Activated T-helper 9 cell treated with anti-CD3 and anti-CD28 coated beads, Interleukin-2, amount 50 U/mL, for 16 hours (primary cell): ENCODE measurements at regions not wholly inside any gene's neighbourhood (a gene's known extent, or its start where the extent isn't known, plus 50 kb on each side); places are given as distances from the start of the nearest gene placed in this dataset.

Experiments
- DNase-seq: peaks from one replicate; pipeline ENCODE4 v3.0.0-alpha.2; 2020; ENCODE audit warnings: low read depth

DNA sequence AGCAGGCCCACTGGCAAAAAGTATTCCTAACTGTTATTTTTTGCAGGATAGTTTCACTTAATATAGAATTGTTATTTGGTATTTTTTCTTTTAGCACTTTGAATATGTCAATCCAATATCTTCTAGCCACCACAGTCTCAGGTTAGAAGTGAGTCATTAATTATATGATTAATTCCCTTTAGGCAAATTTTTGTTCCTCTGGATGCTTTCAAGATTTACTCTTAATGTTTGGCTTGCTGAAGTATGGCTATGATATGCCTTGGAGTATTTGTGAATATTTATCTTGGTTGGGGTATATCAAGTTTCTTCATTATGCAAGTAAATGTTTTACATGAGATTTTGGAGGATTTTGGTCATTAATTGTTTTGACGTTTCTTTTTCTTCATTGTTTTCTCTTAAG is 152.1 kb upstream of the ALCAM start:
- no peak for DNase-seq

DNA sequence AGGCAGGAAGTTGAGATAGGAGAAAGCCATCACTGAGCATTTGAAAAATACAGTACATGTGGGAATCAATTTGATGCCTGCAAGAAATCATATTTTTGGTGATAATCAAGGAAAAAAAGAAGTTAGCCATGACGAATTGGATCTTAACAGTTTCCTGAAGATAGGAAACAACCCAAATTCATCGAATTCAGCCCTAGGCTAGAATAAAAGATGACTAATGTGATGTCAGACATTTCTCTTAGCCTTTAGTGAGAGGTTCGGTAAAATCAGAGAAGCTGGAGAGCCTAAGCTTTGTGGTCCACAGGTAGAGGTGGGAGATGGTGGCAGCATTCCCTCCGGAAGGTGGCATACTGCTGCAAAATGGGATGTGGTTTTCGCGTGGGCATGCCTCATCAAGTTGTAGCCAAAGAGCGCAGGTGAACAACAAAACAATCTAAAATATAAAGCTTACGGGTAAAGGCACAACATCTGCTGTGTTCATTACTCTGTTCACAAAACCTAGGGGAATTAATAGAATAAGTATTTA is 144.1 kb upstream of the ALCAM start:
- no peak for DNase-seq

DNA sequence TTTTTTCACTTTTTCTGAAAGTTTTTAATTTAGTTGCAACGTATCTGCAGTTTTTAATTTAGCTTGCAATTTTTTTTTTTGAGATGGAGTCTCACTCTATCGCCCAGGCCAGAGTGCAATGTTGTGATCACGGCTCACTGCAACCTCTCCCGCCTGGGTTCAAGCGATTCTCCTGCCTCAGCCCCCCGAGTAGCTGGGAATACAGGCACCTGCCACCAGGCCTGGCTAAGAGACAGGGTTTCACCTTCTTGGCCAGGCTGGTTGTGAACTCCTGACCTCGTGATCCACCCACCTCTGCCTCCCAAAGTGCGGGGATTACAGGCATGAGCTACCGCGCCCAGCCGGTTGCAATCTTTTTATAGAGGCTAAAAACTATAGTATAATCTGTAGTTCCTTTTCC is 142.9 kb upstream of the ALCAM start:
- DNase-seq, result no peak

DNA sequence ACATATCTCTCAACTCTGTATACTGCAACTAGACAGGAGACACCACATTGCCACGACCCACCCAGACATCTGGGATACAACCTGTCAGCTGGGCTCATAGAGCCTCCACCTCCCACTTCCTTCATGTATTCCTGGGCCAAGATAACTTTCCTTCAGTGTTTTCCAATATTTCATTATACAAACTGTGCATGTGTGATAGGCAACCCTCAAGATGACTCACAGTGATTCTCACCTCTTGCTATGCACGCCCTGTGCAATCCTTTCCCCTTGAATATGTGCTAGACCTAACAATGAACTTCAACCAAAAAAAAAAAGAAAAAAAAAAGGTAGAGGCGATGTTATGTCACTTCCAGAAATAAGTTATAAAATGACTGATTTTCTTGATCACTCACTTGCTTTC is 138.0 kb upstream of the ALCAM start:
- DNase-seq, result no peak

DNA sequence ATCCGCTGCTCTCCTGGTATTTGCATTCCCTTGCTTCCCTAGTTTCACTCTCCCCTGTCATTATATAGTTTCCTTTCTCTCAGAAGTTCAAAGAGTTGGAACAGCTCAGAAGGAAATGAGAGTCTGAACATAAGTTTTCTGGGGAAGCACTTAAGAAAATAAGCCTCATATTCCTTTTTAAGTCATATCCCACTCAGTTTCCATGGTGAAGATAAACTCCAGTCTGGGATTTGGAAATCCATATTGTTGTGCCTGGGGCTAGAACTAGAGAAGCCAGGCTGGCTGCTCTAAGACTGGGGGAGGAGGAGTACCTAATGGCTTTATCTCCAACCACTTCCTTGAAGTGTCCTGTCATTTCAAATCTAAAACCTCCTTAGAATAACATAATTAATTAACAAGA is 134.2 kb upstream of the ALCAM start:
- no peak for DNase-seq

DNA sequence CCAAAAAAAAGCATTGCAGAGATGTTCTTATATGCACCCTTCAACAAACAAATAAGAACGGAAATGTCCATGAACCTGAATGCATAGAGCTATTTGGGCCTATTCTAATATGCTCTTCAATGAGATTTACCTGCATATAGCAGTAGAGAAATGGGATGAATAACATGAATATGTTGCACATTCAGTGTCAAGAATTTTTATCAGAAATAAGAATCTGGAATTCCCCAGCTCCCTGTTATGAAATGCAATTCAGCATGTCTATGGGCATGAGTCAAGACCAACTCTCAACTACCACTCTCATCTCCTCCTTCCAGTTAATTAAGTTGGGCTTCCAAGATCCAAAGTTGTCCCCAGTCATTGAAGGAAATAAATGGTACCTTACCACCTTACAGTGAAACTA is 133.7 kb upstream of the ALCAM start:
- no peak for DNase-seq

DNA sequence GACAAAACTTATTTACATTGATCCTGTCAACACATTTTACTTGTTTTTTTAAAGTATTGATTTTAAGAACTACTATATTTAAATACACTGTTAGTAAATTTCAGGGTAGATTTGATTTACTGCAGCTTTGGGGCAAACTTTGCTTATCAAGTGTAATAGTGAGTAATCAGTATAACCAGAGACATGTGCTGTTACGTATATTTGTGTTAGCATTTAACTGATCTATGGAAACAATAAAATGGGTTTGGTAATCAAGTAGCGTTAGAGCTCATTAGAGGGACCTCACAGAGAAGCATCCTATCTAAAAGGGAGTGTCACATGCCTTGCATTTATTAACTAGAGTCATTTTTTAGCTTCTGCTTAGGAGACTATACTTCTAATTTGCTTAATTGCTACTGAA is 131.5 kb upstream of the ALCAM start:
- DNase-seq, result no peak

DNA sequence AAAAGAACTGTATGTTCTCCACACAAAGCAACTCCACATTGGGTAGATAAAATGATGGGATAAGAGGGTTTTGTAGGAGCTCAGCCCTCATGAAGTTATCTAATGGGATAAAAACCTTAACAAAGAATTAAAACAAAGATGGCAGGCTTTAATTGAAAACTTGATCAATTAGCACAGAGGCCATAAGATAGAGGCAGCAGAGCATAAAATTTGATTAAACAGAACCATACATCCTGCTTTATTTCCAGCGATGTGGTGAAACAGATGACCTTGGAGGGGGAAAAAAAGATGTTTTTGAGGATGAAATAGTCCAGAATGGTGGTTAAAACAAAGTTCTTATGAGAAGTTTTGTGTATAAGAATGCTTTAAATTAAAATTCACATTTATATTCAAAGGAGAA is 130.9 kb upstream of the ALCAM start:
- no peak for DNase-seq

DNA sequence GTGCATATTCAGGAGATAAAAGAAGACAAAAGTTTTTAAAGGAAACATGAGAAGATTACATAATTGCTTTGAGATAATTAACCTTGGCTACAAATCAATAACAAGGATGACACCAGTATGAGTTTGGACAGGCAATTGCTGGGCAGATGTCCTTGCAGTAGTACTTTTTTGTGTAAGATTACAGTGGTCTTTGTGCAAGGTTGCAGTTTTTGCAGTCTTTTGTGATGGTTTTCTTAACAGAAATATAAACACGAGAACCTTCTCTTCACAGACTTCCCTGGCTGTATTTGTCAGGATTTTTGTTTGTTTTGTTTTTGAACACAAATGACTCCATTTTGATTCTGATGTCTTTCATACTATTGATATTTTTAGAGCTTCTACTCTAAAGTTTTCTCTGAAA is 128.3 kb upstream of the ALCAM start:
- DNase-seq, result no peak

DNA sequence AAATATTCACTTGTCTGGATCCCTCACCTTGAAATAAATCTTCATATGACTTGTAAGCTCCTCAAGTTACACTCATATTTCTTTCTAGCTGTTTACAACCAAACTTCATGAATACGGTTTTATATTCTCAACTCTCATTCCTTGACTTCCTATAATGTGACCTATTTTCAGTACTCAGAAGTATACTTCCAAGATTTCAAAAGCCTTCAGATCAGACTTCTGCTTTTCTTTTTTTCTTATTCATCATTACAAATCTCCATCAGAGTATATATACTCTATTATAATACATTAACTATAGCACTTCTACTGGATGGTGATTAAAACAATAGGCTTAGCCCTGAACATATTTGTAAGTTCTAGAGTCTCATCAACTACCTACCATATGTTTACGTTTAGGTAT is 123.6 kb upstream of the ALCAM start:
- DNase-seq, result no peak

DNA sequence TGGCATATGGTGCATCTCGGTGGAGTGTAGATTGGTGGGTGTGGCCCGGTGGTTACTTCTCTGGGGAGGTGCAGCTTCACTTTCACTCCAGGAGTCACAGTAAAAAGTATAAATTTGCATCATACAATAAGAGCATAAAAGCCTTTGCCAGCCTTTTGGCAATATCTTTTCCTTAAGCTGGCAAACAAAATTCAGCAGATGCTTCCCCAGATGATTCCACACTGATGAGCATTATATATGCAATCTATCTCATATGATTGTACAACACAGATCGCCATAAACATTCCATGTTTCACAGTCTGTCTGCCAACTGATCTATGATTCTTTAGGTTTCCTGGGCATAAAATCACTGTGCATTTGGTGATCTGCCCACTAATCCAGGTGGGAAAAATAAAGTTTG is 120.2 kb upstream of the ALCAM start:
- no peak for DNase-seq

DNA sequence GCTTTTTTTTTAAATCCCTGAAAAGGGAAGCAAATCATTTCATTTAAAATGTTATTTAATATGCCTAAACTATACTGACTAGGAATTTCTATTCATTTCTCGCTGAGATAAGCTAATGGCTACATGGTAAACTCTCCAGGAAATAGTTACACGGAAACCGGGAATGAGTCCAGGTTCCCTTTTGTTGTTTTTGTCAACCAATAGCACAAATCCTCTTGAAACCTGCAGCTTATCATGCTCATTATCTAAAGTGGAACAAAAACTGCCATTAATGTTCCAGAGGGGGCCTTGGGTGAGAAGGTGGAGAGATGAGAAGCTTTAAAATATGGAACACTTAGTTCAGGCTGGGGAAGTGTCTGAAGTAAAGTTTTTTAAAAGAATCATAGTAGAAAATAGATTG is 113.5 kb upstream of the ALCAM start:
- DNase-seq, result no peak

DNA sequence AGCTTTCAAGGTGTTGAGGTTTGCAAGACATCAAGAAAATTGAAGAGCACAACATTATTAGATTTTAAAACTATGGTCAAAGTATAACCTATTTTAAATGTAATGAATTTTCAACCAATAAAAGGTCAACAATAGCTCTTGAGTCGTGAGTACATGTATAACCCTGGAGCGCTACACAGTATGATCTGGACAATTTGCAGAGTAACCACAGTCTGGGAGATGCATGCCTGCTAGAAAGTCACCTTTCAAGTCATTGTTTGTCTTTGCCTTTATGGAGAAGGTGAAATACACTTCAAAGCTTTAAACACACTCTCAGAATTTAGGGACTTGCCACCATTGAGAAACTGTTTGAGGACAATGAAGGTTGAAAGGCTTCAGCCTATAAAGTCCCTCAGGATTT is 112.6 kb upstream of the ALCAM start:
- no peak for DNase-seq

DNA sequence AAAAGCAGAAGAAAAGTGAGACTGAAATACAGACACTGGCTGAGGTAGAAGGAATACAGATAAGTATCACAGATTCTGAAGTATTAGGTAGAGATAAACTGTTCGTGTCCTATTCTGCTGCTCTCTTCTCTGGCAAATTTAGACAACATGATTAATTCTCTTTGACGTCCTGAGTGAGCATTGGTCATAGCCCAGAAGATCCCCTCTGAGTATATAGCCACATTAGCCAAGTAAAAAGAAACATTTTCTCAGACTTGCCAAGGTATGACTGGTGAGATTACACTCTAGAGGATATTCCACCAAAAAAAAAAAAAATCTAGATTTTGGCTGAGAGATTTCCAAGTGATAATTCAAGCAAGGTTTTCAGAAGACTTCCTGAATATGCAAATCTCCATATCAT is 111.4 kb upstream of the ALCAM start:
- no peak for DNase-seq

DNA sequence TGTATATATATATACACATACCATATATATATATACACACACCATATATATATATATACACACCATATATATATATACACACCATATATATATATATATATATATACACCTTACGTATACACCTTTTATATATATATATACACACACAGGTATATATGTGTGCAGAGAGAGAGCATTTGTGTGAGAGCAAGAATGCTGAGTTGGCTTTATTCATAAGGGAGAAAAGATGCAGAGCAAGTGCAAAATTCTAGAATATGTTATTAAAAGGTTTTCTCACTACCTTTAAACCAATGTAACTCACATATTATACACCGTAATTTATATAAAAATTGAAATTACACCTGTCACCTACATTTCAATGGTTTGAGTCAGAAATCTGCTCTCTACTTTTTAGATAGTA is 107.2 kb upstream of the ALCAM start:
- DNase-seq, result no peak

DNA sequence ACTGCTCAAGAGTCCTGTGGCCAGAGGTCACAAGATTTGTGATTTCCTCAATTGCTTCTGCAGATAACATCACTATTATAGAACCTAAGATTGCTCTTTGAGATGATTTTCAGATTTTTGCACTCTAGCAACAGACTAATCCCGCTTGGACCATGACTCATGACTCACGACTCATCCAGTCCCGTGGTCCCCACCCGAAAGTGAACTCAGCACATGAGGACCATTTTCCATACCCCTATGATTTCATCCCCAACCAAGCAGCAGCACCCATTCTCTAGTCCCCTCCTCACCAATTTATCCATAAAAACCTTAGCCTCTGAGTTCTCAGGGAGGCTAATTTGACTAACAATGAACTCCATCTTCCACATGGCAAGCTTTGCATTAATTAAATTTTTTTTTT is 106.3 kb upstream of the ALCAM start:
- no peak for DNase-seq

DNA sequence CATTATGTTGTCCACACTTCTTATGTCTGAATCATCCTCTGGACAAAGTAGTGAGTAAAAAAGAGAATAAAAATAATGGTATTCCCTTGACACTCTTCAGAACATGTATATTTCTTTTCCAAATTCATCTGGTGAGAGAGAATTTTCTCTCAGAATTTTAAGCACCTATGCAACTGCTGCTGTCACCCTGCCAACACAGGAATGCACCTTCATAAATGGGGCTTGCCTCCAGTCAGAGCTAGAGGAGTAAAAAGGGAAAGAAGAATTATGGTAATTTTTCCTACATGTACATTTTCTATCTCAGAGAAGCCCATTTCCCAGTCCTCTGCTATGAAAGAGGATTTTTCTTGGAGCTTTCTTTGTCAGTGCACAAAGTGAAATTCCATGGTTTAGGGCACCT is 92.2 kb upstream of the ALCAM start:
- no peak for DNase-seq

DNA sequence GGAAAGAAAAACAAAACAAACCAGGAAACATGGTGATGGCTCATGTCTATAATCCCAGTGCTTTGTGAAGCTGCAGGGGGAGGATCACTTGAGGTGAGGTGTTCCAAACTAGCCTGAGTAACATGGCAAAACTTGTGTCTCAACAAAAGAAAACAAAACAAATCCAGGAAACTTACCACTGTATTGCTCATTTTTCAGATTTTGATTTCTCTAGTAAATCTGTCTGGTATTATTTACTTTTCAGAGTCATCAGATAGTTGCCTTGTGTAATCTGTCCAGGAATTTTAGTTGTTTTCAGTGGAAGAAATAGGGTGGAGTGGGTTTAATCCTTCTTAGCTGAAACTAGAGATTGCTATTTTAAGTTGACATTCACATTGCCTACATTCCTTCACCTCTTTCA is 91.8 kb upstream of the ALCAM start:
- DNase-seq, result no peak

DNA sequence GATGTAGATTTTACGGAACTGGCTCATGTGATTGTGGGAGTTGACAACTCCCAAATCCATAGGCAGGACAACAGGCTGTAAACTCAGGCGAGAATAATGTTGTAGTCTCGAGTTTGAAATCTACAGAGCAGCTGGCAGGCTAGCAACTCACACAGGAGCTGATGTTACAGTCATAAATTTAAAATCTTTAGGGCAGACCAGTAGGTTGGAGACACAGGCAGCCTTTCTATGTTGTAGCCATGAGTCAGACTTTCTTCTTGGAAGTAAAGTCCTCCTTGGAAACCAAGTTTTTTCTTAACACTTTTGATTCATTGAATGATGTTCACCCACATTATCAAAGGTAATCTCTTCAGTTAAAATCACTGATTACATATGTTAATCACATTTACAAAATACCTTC is 89.1 kb upstream of the ALCAM start:
- DNase-seq, result no peak

DNA sequence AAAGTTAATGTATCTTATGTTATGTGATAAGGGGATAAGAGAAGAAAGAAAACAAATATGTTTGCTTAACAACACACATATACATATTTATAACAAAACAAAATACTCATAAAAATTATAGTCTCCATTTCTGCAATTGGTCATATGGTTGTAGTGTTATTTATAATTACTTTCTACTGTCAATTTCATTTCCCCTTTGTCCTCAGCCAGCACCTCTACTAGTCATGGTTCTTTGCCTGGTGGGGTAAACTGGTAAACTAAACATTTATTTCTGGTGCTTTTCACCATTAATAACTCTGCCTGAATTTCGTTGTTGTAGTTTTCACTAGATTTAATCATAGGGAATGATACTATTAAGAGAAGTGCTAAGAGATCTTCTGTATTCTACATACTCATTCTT is 88.0 kb upstream of the ALCAM start:
- no peak for DNase-seq

DNA sequence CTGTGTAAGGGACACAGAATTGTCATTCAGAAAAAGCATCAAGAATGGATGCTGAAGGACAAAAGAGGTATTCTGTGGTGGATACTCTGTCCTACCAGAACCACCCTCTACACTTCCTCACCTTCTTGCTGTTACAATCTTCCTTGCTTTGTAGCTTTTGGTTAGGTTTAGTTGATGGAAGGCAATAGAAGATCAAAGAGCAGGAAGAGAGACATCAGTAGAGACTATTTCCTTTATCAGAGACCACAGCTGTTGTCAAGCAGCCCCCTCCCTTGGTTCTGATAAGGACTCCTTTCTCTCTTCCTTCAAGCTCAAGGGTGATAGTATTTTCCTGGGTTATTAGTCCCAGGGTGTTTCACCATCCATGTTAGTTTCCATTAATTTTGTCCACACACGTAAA is 84.7 kb upstream of the ALCAM start:
- no peak for DNase-seq

DNA sequence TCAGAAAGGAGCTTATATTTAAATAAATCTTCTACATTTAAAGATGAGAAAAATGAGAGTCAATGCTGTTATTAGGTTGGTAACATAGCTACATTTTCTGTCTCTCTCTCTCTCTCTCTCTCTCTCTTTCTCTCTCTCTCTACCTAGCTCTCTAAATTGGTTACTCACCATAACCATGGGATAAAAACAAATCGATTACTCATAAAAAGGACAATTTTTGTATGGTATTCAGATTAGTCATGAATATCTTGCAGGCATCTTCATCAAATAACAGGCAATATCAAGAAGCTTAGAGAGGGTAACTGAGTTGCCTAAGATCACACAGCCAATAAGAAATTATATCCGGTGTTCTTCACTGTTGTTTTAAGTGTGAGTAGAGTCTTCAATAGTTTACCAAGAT is 81.8 kb upstream of the ALCAM start:
- DNase-seq, result no peak

DNA sequence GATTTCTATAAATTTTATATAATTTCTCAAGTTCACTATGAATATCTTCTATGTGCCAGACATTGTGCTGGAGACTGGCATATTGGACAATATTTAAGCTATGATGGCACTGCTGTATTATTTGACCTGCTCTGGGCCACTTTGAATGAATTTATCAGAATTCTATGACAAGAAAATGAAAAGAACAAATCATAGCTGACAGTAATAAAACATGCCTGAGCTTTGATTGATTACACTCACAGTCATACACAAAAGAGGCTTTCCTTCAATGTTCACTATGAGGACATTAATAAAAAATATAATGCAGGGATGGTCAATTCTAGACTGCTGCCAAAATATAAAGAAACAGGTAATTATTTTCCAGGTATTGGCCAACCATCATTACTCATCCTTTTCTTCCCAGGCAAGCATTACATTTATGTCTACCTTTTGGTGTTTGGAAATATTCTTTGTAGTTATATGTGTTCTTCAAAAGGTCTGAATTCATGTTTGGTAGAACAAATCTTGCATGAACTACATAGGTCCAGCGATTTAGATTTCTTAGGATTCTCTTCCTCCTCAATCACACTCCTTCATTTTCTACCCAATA is 81.0 kb upstream of the ALCAM start:
- no peak for DNase-seq

DNA sequence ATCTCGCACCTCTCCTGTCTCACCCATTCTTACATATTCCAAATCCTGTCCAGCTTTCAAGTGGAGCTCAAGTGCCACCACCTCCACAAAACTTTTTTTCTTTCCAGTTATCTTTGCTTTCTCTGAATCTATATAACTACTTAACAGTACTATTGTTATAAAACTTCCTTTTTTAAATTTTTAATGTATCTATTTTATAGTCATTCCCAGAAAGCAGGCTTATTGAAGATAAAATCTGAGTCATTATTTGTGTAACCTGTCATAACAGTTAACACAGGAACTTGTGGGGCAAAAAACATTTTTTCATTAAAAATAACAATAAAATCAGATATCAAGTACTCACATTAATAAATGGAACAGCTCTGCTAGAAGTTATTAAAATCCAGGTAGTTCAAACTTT is 73.3 kb upstream of the ALCAM start:
- DNase-seq, result no peak
